ENCODE measurements at regions not wholly inside any gene's neighbourhood (a gene's known extent, or its start where the extent isn't known, plus 50 kb on each side); places are given as distances from the start of the nearest gene placed in this dataset.

- Histone ChIP-seq H2BK120ac (replicated peaks; ENCODE audit: low read depth, low read length) (no peak overlapping the region), H4K5ac (ENCODE audit: insufficient read length, low read depth, low read length) (no peak overlapping the region), H2AK5ac (ENCODE audit: low read depth, low read length) (no peak overlapping the region), H4K91ac (replicated peaks; ENCODE audit: insufficient read length, low read length) (no peak overlapping the region), H4K20me1 (replicated peaks in 1 of 2; ENCODE audit: control insufficient read depth in 1 of 2, insufficient read depth in 2 of 2, low read length in 2 of 2) (no peaks in the 10 kb centered on the region), H3K4me1 (replicated peaks in 1 of 4; ENCODE audit: control insufficient read depth in 3 of 4, insufficient read depth in 4 of 4, low read length in 3 of 4) (peaks cover 0 to 6% (median 0%) of the 10 kb centered on the region in 4 experiments; a peak in 3 of 7 replicates), H3K23ac (ENCODE audit: insufficient read length) (no peak overlapping the region), H3K27ac (ENCODE audit: low read depth, low read length) (no peak overlapping the region), H2BK20ac (ENCODE audit: low read length) (no peak overlapping the region), H3K9me3 (ENCODE audit: insufficient read depth in 2 of 2, low read depth in 1 of 2, low read length in 1 of 2) (no peaks in the 10 kb centered on the region), H4K8ac (ENCODE audit: extremely low read depth, insufficient read depth, low read length) (no peak overlapping the region), H2AFZ (ENCODE audit: low read length) (no peak overlapping the region), H3K79me2 (ENCODE audit: control insufficient read depth in 1 of 2, insufficient read depth in 2 of 2, low read length in 2 of 2) (no peaks in the 10 kb centered on the region), H3K23me2 (ENCODE audit: low read depth, low read length) (no peaks in the 10 kb centered on the region), H2BK5ac (ENCODE audit: low read depth, low read length) (no peak overlapping the region), H2BK15ac (ENCODE audit: low read length) (no peak overlapping the region), H3K56ac (replicated peaks; ENCODE audit: insufficient read length, low read depth, low read length) (no peak overlapping the region), H3K9ac (replicated peaks in 1 of 4; ENCODE audit: extremely low read depth in 1 of 4, low read depth in 3 of 4, low read length in 3 of 4) (no peak overlapping the region), H3K4me2 (ENCODE audit: insufficient read depth in 1 of 2, low read depth in 2 of 2, low read length in 2 of 2) (no peak overlapping the region), H2BK12ac (ENCODE audit: low read depth, low read length) (no peak overlapping the region), H3K36me3 (ENCODE audit: control insufficient read depth in 2 of 4, insufficient read depth in 4 of 4, low read length in 3 of 4) (no peaks in the 10 kb centered on the region), H3K14ac (ENCODE audit: insufficient read length) (no peak overlapping the region), H3K79me1 (ENCODE audit: low read depth, low read length) (no peaks in the 10 kb centered on the region), H3K27me3 (replicated peaks in 1 of 4; ENCODE audit: control insufficient read depth in 3 of 4, extremely low read depth in 1 of 4, insufficient read depth in 3 of 4, low read length in 3 of 4) (no peaks in the 10 kb centered on the region), H3K4ac (replicated peaks; ENCODE audit: insufficient read length, low read depth, low read length) (no peak overlapping the region), H3K4me3 (ENCODE audit: extremely low read depth in 1 of 4, insufficient read depth in 2 of 4, low read depth in 3 of 4, low read length in 4 of 4) (no peak overlapping the region), H3K18ac (ENCODE audit: extremely low read depth, low read length) (no peak overlapping the region)
- CTCF ChIA-PET (ENCODE audit: partially characterized antibody): interaction anchor here (0.9 to 1.6 kb wide), 6 partner anchors 14 to 276 kb away, joined by 3 to 5 read pairs (median 4); no protein-coding TSS in a partner anchor
- no peak for DNase-seq (ENCODE audit: low read depth in 1 of 2, low spot score in 2 of 2)
- TF ChIP-seq JUN (IDR thresholded peaks at IDR 0.05; ENCODE audit: low read depth, low read length): no peak
- TF ChIP-seq E2F6 (IDR thresholded peaks at IDR 0.05): no peak
- no peak for TF ChIP-seq SP2 (IDR thresholded peaks at IDR 0.05; ENCODE audit: low read length)
- no peak for TF ChIP-seq KDM1A (IDR thresholded peaks at IDR 0.05; ENCODE audit: borderline replicate concordance, low read length)
- no peak for TF ChIP-seq FOSL1 (IDR thresholded peaks at IDR 0.05; ENCODE audit: insufficient read depth, low read depth, low read length)
- TF ChIP-seq GABPA (IDR thresholded peaks at IDR 0.05; ENCODE audit: borderline replicate concordance, insufficient read depth, low read length): no peak
- TF ChIP-seq RBBP5 (IDR thresholded peaks at IDR 0.05; ENCODE audit: borderline replicate concordance, low read depth, low read length): no peak
- no peak for TF ChIP-seq SRF (IDR thresholded peaks at IDR 0.05; ENCODE audit: low read depth, low read length)
- no peak for TF ChIP-seq CTBP2 (IDR thresholded peaks at IDR 0.05; ENCODE audit: borderline replicate concordance, insufficient read depth, insufficient read length, low read length)
- no peak for TF ChIP-seq CEBPB (IDR thresholded peaks at IDR 0.05; ENCODE audit: low read depth, low read length)
- TF ChIP-seq SP4 (IDR thresholded peaks at IDR 0.05; ENCODE audit: low read length): no peak
- no peak for TF ChIP-seq POU5F1 (IDR thresholded peaks at IDR 0.05; ENCODE audit: low read depth, low read length)
- no peak for TF ChIP-seq RNF2 (IDR thresholded peaks at IDR 0.05; ENCODE audit: borderline replicate concordance, low read depth, low read length, missing control alignments, poor library complexity, severe bottlenecking)
- POLR2A ChIA-PET (ENCODE audit: partially characterized antibody): no interaction called here
- WGBS, 2 experiments (ENCODE audit: extremely low coverage in 1 of 2, insufficient coverage in 1 of 2, insufficient read length in 1 of 2, insufficient replicate concordance in 2 of 2, low coverage in 1 of 2, low lambda C conversion rate in 2 of 2, missing lambda C conversion rate in 1 of 2): 92% methylated on average over 10 of the region's 10 CpGs; no CpG with 5 or more reads in 1 of the 2 experiments
- no peak for FAIRE-seq
Measured at GRCh38 chr13:44160591-44161191, 212.9 kb upstream of the SERP2 start.
